HG03469 (cell line): ENCODE measurements at regions not wholly inside any gene's neighbourhood (a gene's known extent, or its start where the extent isn't known, plus 50 kb on each side); places are given as distances from the start of the nearest gene placed in this dataset.
"Not testable (repeated sequence)": the region's sequence is repeated elsewhere in the genome, so short reads cannot be mapped to it uniquely, and the experiment has no call there.

Experiments used
- ATAC-seq: cut with Tn5 transposase; IDR thresholded peaks from one replicate; pipeline ENCODE4 v1.9.1; 2021; ENCODE audit warnings: mild to moderate bottlenecking, moderate library complexity, moderate number of reproducible peaks; ENCODE audit not compliant: unreplicated experiment

GRCh38 chr14:101616202-101616601 lies 54.9 kb downstream of the DIO3 start:
- ATAC-seq, result no peak

- ATAC-seq, result no peak
Observed at GRCh38 chr14:101619484-101619883, 58.2 kb downstream of the DIO3 start.

DNA sequence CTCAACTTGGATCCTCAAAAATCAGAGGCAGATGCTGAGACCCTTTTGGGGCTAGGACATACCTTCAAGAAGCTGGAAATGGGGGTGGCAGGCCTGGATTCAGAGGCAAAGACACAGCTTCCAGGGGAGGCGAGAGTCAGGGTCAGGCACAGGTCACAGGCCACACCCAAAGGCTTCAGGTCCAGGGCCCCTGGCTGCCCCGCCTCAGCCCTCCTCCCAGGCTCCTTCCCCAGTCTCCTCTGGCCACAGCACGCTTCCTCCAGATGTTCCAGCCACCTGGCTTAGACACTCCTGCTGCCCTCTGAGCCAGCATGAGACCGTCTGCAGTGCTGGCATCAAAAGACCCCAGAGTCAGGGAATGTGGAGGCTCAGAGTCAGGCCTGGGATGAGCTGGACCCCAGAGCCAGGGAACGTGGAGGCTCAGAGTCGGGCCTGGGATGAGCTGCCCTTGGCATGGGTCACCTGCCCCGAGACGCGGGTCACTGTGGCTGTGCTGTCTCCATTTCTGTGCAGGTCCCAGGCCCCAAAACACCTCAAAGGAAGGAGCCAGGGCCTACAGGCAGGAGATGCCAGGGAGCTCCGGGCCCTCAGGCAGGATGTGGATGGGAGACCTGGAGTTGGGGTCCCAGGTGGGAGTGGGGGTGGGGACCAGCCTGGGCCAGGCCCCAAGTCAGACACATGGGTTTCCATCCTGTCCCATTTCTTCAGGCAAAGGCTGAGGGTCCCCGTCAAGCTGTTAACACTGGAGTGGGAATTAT lies 58.9 kb downstream of the DIO3 start:
- no peak for ATAC-seq

- no peak for ATAC-seq
Observed at GRCh38 chr14:101620821-101621785, 59.8 kb downstream of the DIO3 start.

GRCh38 chr14:101622251-101623076 lies 61.2 kb downstream of the DIO3 start:
- ATAC-seq, result no peak

- no peak for ATAC-seq
Observed at GRCh38 chr14:101623077-101623372, 61.7 kb downstream of the DIO3 start.

DNA sequence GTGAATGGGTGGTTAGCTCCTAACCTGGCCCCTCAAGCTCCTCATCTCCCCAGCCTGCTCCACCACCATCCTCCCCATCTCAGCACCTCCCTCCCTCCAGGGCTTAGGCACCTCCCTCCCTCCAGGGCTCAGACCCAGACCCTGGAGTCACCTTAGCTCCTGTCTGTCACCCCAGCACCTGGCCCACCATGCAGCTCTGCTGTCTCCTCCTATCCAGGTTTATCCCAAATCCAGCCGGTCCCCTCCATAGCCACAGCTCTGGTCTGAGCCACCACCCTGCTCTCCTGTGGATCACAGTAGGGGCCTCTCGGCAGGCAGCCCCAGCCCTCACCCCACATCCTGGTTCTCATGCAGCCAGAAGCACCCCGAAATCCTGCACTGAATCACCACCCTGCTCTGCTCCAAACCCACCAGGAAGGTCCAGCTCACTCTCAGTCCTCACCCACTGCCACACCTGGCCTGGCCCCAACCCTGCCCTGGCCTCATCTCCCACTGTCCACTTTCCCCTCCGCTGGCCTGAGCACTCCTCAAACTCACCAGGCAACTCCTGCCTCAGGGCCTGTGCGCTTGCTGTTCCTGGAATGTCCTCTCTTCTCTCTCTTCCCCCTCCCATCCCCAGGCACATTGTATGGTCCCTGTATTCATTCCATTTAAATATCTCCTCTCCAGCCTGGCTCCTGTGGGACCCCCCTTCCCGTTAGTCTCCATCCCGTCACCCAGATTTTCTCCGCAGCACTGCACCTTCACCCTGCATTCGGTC lies 62.6 kb downstream of the DIO3 start:
- ATAC-seq, result no peak

- ATAC-seq, result no peak
Observed at GRCh38 chr14:101624536-101624935, 63.2 kb downstream of the DIO3 start.

DNA sequence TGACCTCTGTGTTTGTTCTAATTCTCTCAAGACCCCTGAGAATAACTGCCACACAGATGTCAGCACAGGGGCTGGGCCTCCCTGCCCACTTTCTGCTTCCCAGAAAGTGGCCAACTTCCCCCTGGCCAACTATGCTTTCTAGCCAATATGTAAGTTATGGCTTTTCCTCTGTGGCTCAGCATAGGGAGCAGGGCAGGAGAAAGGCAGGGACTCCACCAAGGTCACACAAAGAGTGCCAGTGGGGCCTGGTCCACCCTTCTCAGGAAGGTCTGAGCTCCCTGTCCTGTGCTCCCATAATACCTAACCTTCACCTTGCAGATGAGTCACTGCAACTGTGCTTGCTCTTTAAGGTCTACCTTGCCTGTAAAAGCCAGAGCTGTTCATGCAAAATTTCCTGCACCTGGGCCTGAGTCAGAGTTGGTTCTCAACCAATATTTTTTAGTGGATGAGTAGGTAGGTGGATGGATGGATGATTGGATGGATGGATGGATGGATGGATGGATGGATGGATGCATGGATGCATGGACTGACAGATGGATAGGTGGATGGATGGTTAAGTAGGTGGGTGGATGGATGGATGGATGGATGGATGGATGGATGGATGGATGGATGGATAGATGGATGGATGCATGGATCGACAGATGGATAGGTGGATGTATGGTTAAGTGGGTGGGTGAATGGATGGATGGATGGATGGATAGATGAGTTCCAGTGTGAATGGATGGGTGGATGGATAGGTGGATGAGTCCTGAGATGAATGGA lies 64.2 kb downstream of the DIO3 start:
- ATAC-seq, result no peak

DNA sequence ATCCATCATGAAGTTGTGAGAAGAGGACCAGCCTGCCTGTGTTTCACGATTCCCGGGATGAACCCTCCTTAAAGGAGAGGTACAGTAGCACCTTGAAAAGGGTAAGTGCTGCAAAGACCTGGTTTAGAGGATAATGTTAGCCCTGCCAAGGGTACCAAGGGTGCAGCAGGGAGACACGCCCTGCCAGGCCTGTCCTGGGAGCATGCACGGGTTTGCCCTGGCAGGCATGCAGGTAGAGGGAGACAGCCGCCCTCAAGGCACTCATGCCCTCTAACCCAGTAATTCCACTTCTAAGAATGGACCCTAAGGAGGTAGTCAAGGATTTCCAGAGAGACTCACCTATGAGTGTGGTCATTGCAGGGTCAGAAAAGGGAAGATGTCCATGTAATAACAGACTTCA lies 65.0 kb downstream of the DIO3 start:
- no peak for ATAC-seq

- no peak for ATAC-seq
Observed at GRCh38 chr14:101627915-101628262, 66.6 kb downstream of the DIO3 start.

- ATAC-seq, result no peak
Observed at GRCh38 chr14:101628471-101628966, 67.2 kb downstream of the DIO3 start.

GRCh38 chr14:101628975-101629374 lies 67.7 kb downstream of the DIO3 start:
- ATAC-seq, result no peak

DNA sequence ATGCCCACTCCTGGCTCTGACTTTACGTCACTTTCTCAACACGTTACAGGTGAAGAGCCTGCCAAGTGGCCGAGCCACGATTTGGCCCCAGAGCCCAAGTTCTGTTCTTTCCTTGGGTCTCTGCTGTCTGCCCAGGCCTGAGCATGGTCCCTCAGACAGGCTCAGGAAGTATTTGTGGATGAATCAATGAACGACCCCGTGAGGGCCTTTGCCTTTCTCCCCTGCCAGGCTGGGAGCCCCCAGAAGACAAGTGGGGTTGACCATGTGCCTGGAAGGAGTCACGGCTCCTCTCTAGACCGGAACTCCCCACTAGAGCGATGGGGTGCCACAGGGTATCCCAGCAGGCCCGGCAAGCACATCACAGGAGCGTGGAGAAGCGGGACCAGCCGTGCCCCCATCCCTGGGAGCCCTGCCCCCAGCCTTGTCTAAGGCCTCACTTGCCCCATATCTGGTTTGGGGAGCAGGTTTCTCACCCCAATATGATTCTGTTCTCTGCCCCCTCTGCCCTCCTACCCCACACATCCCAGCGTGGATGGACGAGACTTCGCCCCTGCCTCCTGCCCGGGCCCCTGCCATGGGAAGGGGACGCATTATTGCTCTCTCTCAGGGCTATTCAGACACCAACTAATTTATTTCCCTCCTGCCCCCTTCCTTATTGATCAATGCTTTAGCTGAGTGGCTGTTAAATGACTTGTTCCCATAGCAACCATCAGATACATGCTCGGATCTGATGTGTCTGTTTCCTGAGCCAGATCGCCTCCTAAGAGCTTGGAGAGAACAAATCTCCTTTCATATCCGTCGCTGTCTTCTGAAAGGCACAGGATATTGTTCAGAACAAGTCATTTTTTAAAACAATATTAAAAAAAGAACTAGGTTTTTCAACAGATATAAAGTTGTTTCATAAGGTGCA lies 69.0 kb downstream of the DIO3 start:
- ATAC-seq, result no peak

- ATAC-seq, result no peak
Observed at GRCh38 chr14:101631199-101631598, 69.9 kb downstream of the DIO3 start.

GRCh38 chr14:101631970-101632369 lies 70.7 kb downstream of the DIO3 start:
- not testable (repeated sequence) for ATAC-seq

DNA sequence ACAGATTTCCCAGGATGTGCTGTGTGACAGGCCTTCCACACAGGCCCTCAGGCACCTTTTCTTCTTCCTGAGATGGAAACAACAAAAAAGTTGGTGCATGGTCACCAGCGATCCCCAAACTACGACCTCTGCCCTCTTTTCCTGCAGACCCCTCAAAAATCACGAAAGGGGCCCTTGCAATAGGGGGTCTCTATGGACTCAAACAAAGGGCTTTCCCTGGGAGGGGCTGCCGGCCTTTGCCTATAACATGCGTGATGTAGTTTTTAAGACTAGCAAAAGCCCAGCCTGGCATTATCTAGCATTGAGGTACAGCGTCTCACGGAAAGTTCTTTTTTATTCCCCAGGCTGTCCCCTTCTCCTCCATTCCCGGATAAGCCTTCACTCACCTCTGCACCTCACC lies 71.2 kb downstream of the DIO3 start:
- ATAC-seq, result no peak

- ATAC-seq, result no peak
Observed at GRCh38 chr14:101633276-101633675, 72.0 kb downstream of the DIO3 start.
